Vagina (tissue), 2 donors: ENCODE measurements at regions not wholly inside any gene's neighbourhood (a gene's known extent, or its start where the extent isn't known, plus 50 kb on each side); places are given as distances from the start of the nearest gene placed in this dataset.

Experiments used
- POLR2A ChIP-seq, 2 donors: fragments of 450-650 bp; IDR thresholded peaks; one replicate each; pipeline ENCODE4 v1.6.1; 2017; ENCODE audit warnings: antibody characterized with exemption in 2 of 2, mild to moderate bottlenecking in 2 of 2, moderate library complexity in 2 of 2
- TF ChIP-seq, protein P1 (sequence below), 3 experiments: fragments of 450-650 bp in 2 of 3; fragments of 200-600 bp in 1 of 3; sonication (generic) in 1 of 3; IDR thresholded peaks; one replicate each; pipeline ENCODE4 v1.5.1; 2017 to 2019; ENCODE audit warnings: antibody characterized with exemption in 3 of 3, mild to moderate bottlenecking in 2 of 3, moderate library complexity in 2 of 3

- TF ChIP-seq, protein P1, sequence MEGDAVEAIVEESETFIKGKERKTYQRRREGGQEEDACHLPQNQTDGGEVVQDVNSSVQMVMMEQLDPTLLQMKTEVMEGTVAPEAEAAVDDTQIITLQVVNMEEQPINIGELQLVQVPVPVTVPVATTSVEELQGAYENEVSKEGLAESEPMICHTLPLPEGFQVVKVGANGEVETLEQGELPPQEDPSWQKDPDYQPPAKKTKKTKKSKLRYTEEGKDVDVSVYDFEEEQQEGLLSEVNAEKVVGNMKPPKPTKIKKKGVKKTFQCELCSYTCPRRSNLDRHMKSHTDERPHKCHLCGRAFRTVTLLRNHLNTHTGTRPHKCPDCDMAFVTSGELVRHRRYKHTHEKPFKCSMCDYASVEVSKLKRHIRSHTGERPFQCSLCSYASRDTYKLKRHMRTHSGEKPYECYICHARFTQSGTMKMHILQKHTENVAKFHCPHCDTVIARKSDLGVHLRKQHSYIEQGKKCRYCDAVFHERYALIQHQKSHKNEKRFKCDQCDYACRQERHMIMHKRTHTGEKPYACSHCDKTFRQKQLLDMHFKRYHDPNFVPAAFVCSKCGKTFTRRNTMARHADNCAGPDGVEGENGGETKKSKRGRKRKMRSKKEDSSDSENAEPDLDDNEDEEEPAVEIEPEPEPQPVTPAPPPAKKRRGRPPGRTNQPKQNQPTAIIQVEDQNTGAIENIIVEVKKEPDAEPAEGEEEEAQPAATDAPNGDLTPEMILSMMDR (IDR thresholded peaks at IDR 0.05) = no peak
- TF ChIP-seq POLR2A (IDR thresholded peaks at IDR 0.05) = no peak
These were observed 98.6 kb upstream of the TMEM168 start for GRCh38 chr7:112888781-112889180.
